BJ (cell line): ENCODE measurements at regions not wholly inside any gene's neighbourhood (a gene's known extent, or its start where the extent isn't known, plus 50 kb on each side); places are given as distances from the start of the nearest gene placed in this dataset.

Experiments used
- CTCF ChIA-PET: fragments of 350-600 bp; formaldehyde crosslinking; extraction: SDS; loops from one replicate; lab custom pipeline; 2021; ENCODE audit warnings: antibody characterized with exemption, inconsistent platforms; lab: Yijun Ruan, JAX
- POLR2A ChIA-PET: fragments of 300-600 bp; sonication (Branson Sonifier 250); formaldehyde crosslinking; extraction: SDS; loops from one replicate; lab custom pipeline; 2021; ENCODE audit warnings: antibody characterized with exemption; lab: Charles Lee
- DNase-seq: peaks from one replicate; pipeline ENCODE4 v3.0.0-alpha.2; 2011; ENCODE audit warnings: low read depth
- H3K27me3 ChIP-seq: 2 replicates; pipeline ENCODE4 v1.6.0; 2011; ENCODE audit warnings: low read length; ENCODE audit not compliant: control insufficient read depth, insufficient read depth
- H3K36me3 ChIP-seq: 2 replicates; pipeline ENCODE4 v1.5.1; 2011; ENCODE audit warnings: low read length; ENCODE audit not compliant: control insufficient read depth, insufficient read depth
- H3K4me3 ChIP-seq: 2 replicates; pipeline ENCODE4 v1.5.1; 2011; ENCODE audit warnings: low read depth, mild to moderate bottlenecking, control low read depth, low read length
- CTCF ChIP-seq: IDR thresholded peaks from 2 replicates; pipeline ENCODE4 v1.5.1; 2011; ENCODE audit warnings: low read depth, mild to moderate bottlenecking, control low read depth, inconsistent platforms, low read length, moderate library complexity; ENCODE audit not compliant: insufficient read depth

- DNase-seq: no peak
- H3K4me3 ChIP-seq: no peak overlapping the region
- POLR2A ChIA-PET: no interaction called here
- no peaks in the 10 kb centered on the region for H3K36me3 ChIP-seq
- TF ChIP-seq CTCF: no peak
- CTCF ChIA-PET: no interaction called here
- no peaks in the 10 kb centered on the region; the same call in 1 of the 2 replicates for H3K27me3 ChIP-seq
Observed at GRCh38 chr2:195313962-195314361, 343.1 kb upstream of the SLC39A10 start.

GRCh38 chr2:195312662-195313061 is 344.4 kb upstream of the SLC39A10 start:
- CTCF ChIA-PET: no interaction called here
- H3K27me3 ChIP-seq: no peaks in the 10 kb centered on the region; the same call in 1 of the 2 replicates
- no peak overlapping the region for H3K4me3 ChIP-seq
- no peak for DNase-seq
- H3K36me3 ChIP-seq: no peaks in the 10 kb centered on the region
- no peak for TF ChIP-seq CTCF
- POLR2A ChIA-PET: no interaction called here

GRCh38 chr2:195308163-195308562 is 348.9 kb upstream of the SLC39A10 start:
- Histone ChIP-seq H3K27me3 (no peaks in the 10 kb centered on the region), H3K36me3 (no peaks in the 10 kb centered on the region), H3K4me3 (no peak overlapping the region)
- ChIA-PET CTCF (interaction anchor here (0.6 kb wide), 1 partner anchor 789 kb away, joined by 3 read pairs; no protein-coding TSS in a partner anchor), POLR2A (no interaction called here)
- no peak for DNase-seq
- no peak for TF ChIP-seq CTCF

- no peak for DNase-seq
- Histone ChIP-seq H3K4me3 (no peak overlapping the region), H3K27me3 (no peaks in the 10 kb centered on the region), H3K36me3 (no peaks in the 10 kb centered on the region)
- no peak for TF ChIP-seq CTCF
- ChIA-PET CTCF (interaction anchor here (0.6 to 1.3 kb wide), 2 partner anchors 11 to 789 kb away, joined by 3 read pairs; no protein-coding TSS in a partner anchor), POLR2A (no interaction called here)
Observed at GRCh38 chr2:195307751-195308150, 349.3 kb upstream of the SLC39A10 start.

DNA sequence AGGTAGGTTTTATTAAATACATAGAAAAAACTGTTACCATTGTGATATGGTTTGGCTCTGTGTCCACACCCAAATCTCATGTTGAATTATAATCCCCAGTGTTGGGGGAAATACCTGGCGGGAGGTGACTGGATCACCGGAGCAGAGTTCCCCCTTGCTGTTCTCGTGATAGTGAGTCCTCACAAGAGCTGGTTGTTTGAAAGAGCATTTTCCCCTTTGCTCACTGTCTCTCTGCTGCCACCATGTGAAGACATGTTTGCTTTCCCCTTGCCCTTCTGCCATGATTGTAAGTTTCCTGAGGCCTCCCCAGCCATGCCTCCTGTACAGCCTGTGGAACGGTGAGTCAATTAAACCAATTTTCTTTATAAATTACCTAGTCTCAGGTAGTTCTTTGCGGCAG is 352.7 kb upstream of the SLC39A10 start:
- 0 out of 2 replicates have a peak, but pooled peaks have one; percentile 8 for TF ChIP-seq CTCF
- no peaks in the 10 kb centered on the region for H3K27me3 ChIP-seq
- H3K4me3 ChIP-seq: no peak overlapping the region
- no peaks in the 10 kb centered on the region for H3K36me3 ChIP-seq
- POLR2A ChIA-PET: no interaction called here
- DNase-seq: no peak
- CTCF ChIA-PET: no interaction called here
